HG02943 (cell line): ENCODE measurements at regions not wholly inside any gene's neighbourhood (a gene's known extent, or its start where the extent isn't known, plus 50 kb on each side); places are given as distances from the start of the nearest gene placed in this dataset.
"Not testable (repeated sequence)": the region's sequence is repeated elsewhere in the genome, so short reads cannot be mapped to it uniquely, and the experiment has no call there.

Experiments used
- ATAC-seq: cut with Tn5 transposase; IDR thresholded peaks from one replicate; pipeline ENCODE4 v1.9.1; 2021; ENCODE audit warnings: mild to moderate bottlenecking, low read depth, moderate library complexity; ENCODE audit not compliant: unreplicated experiment

- no peak for ATAC-seq
Observed at GRCh38 chr10:16231176-16231575, 205.6 kb upstream of the PTER start.

- no peak for ATAC-seq
Observed at GRCh38 chr10:16231734-16232435, 204.9 kb upstream of the PTER start.

- no peak for ATAC-seq
Observed at GRCh38 chr10:16232441-16232840, 204.4 kb upstream of the PTER start.

GRCh38 chr10:16234916-16235315 lies 201.9 kb upstream of the PTER start:
- no peak for ATAC-seq

- no peak for ATAC-seq
Observed at GRCh38 chr10:16242446-16242845, 194.4 kb upstream of the PTER start.

GRCh38 chr10:16242859-16243613 lies 193.8 kb upstream of the PTER start:
- no peak for ATAC-seq

- not testable (repeated sequence) for ATAC-seq
Observed at GRCh38 chr10:16250136-16250535, 186.7 kb upstream of the PTER start.

- no peak for ATAC-seq
Observed at GRCh38 chr10:16256336-16256735, 180.5 kb upstream of the PTER start.

GRCh38 chr10:16258291-16259040 lies 178.3 kb upstream of the PTER start:
- ATAC-seq = no peak

GRCh38 chr10:16259726-16260125 lies 177.1 kb upstream of the PTER start:
- no peak for ATAC-seq

- ATAC-seq = no peak
Observed at GRCh38 chr10:16260388-16260787, 176.4 kb upstream of the PTER start.

- ATAC-seq = no peak
Observed at GRCh38 chr10:16271571-16271970, 165.2 kb upstream of the PTER start.

GRCh38 chr10:16274911-16275310 lies 161.9 kb upstream of the PTER start:
- no peak for ATAC-seq

- ATAC-seq = no peak
Observed at GRCh38 chr10:16280595-16280994, 156.2 kb upstream of the PTER start.

- ATAC-seq = no peak
Observed at GRCh38 chr10:16292366-16292765, 144.4 kb upstream of the PTER start.

GRCh38 chr10:16297069-16297468 lies 139.7 kb upstream of the PTER start:
- ATAC-seq = no peak

GRCh38 chr10:16297642-16298041 lies 139.2 kb upstream of the PTER start:
- no peak for ATAC-seq

GRCh38 chr10:16304311-16304710 lies 132.5 kb upstream of the PTER start:
- no peak for ATAC-seq

GRCh38 chr10:16310440-16310839 lies 126.4 kb upstream of the PTER start:
- no peak for ATAC-seq

- no peak for ATAC-seq
Observed at GRCh38 chr10:16314259-16314658, 122.6 kb upstream of the PTER start.

GRCh38 chr10:16316733-16317390 lies 119.9 kb upstream of the PTER start:
- no peak for ATAC-seq
